ENCODE measurements at regions not wholly inside any gene's neighbourhood (a gene's known extent, or its start where the extent isn't known, plus 50 kb on each side); places are given as distances from the start of the nearest gene placed in this dataset.

- peaks cover 14% of the 10 kb centered on the region; the same call in 1 of the 2 replicates for H3K27me3 ChIP-seq (ENCODE audit: insufficient read depth)
- CTCF ChIA-PET, result interaction anchor here (0.8 to 1.0 kb wide), 3 partner anchors 10 to 343 kb away, joined by 3 read pairs; no protein-coding TSS in a partner anchor
Measured at GRCh38 chr16:22643886-22644285, 133.2 kb downstream of the NPIPB5 start.

More at GRCh38 chr16:22643886-22644285, 133.2 kb downstream of the NPIPB5 start:
- WGBS (ENCODE audit: low lambda C conversion rate), result 12% methylated on average over 2 of the region's 2 CpGs
- no peak overlapping the region for H3K27ac ChIP-seq (ENCODE audit: low read depth in 2 of 2, low read length in 1 of 2)
- no peak for DNase-seq
- H3K4me3 ChIP-seq (ENCODE audit: low read depth in 2 of 2, low read length in 1 of 2), result no peak overlapping the region
- no peaks in the 10 kb centered on the region for H3F3A ChIP-seq (replicated peaks; ENCODE audit: insufficient read depth)
- POLR2A ChIA-PET, result no interaction called here
- no peaks in the 10 kb centered on the region for H3K36me3 ChIP-seq (replicated peaks in 1 of 2; ENCODE audit: control insufficient read depth in 1 of 2, insufficient read depth in 2 of 2, low read length in 1 of 2)
- no peak overlapping the region for H2AFZ ChIP-seq (ENCODE audit: low read depth)
- no peak overlapping the region for H3K4me2 ChIP-seq
- no peaks in the 10 kb centered on the region for H3K79me2 ChIP-seq (ENCODE audit: insufficient read depth)
- no peaks in the 10 kb centered on the region for H3K9me3 ChIP-seq
- H3K4me1 ChIP-seq (ENCODE audit: control insufficient read depth in 1 of 2, insufficient read depth in 2 of 2, low read depth in 1 of 2, low read length in 1 of 2), result peaks cover 0 to 3% of the 10 kb centered on the region in 2 experiments; a peak in 2 of 4 replicates
- no peaks in the 10 kb centered on the region for H4K20me1 ChIP-seq (ENCODE audit: insufficient read depth)
- H3K9me2 ChIP-seq, result no peaks in the 10 kb centered on the region
- no peak overlapping the region for H3K9ac ChIP-seq
- no peak for TF ChIP-seq TAF1 (IDR thresholded peaks at IDR 0.05; ENCODE audit: borderline replicate concordance, low read depth, low read length)
- TF ChIP-seq FOXM1 (IDR thresholded peaks at IDR 0.05; ENCODE audit: low read depth), result no peak
- TF ChIP-seq YY1 (IDR thresholded peaks at IDR 0.05; ENCODE audit: low read depth), result no peak
- no peak for TF ChIP-seq CTCF (IDR thresholded peaks at IDR 0.05)
- no peak for TF ChIP-seq FOSL2 (IDR thresholded peaks at IDR 0.05; ENCODE audit: borderline replicate concordance, low read depth)
- TF ChIP-seq RFX5 (IDR thresholded peaks at IDR 0.05; ENCODE audit: low read length), result no peak
- TF ChIP-seq USF1 (IDR thresholded peaks at IDR 0.05; ENCODE audit: borderline replicate concordance, low read depth), result no peak
- TF ChIP-seq NRF1 (IDR thresholded peaks at IDR 0.05; ENCODE audit: low read depth, low read length), result no peak
- no peak for TF ChIP-seq RAD21 (IDR thresholded peaks at IDR 0.05; ENCODE audit: low read length)
- TF ChIP-seq USF2 (IDR thresholded peaks at IDR 0.05; ENCODE audit: borderline replicate concordance, low read depth, low read length), result no peak
- TF ChIP-seq MXI1 (IDR thresholded peaks at IDR 0.05; ENCODE audit: low read depth, low read length), result no peak
- no peak for TF ChIP-seq NFIC (IDR thresholded peaks at IDR 0.05; ENCODE audit: borderline replicate concordance)
- TF ChIP-seq EP300 (IDR thresholded peaks at IDR 0.05; ENCODE audit: borderline replicate concordance in 1 of 2, low read depth in 1 of 2, low read length in 1 of 2), result no peak
- TF ChIP-seq SIN3A (IDR thresholded peaks at IDR 0.05; ENCODE audit: borderline replicate concordance, low read depth, low read length), result no peak
- TF ChIP-seq ELF1 (IDR thresholded peaks at IDR 0.05), result no peak
- TF ChIP-seq MAX (IDR thresholded peaks at IDR 0.05; ENCODE audit: low read depth), result no peak
- no peak for TF ChIP-seq RXRA (IDR thresholded peaks at IDR 0.05; ENCODE audit: borderline replicate concordance, low read depth)
- no peak for TF ChIP-seq SMC3 (IDR thresholded peaks at IDR 0.05; ENCODE audit: low read depth, low read length)
- no peak for TF ChIP-seq EZH2phosphoT487 (IDR thresholded peaks at IDR 0.05; ENCODE audit: borderline replicate concordance, low read depth)
- TF ChIP-seq RCOR1 (IDR thresholded peaks at IDR 0.05; ENCODE audit: low read length), result no peak

Measured in SK-N-SH (cell line).